H1 (cell line): ENCODE measurements at regions not wholly inside any gene's neighbourhood (a gene's known extent, or its start where the extent isn't known, plus 50 kb on each side); places are given as distances from the start of the nearest gene placed in this dataset.

ENCODE experiments used
- BRCA1 ChIP-seq: IDR thresholded peaks from 2 replicates; pipeline ENCODE4 v1.6.1; 2012; ENCODE audit warnings: low read depth, low read length, improper control_type of control experiment
- CHD7 ChIP-seq: fragments of 300-600 bp; sonication (generic); IDR thresholded peaks from 2 replicates; pipeline ENCODE4 v1.7.1; 2012; ENCODE audit warnings: low read length, moderate library complexity, mild to moderate bottlenecking, inconsistent platforms; ENCODE audit not compliant: insufficient replicate concordance
- GABPA ChIP-seq: IDR thresholded peaks from 2 replicates; pipeline ENCODE4 v1.6.1; 2011; ENCODE audit warnings: mild to moderate bottlenecking, low read length, moderate library complexity, borderline replicate concordance; ENCODE audit not compliant: insufficient read depth
- KDM4A ChIP-seq: IDR thresholded peaks from one replicate; pipeline ENCODE4 v1.7.1; 2012; ENCODE audit warnings: low read depth, mild to moderate bottlenecking, moderate library complexity, low read length, inconsistent platforms; ENCODE audit not compliant: severe bottlenecking
- POLR2AphosphoS5 ChIP-seq: IDR thresholded peaks from 2 replicates; pipeline ENCODE4 v1.6.1; 2011; ENCODE audit warnings: low read depth, low read length
- RFX5 ChIP-seq: IDR thresholded peaks from 2 replicates; pipeline ENCODE4 v1.6.1; 2011; ENCODE audit warnings: low read depth, low read length, improper control_type of control experiment, borderline replicate concordance
- SIX5 ChIP-seq: IDR thresholded peaks from 2 replicates; pipeline ENCODE4 v1.6.1; 2011; ENCODE audit warnings: mild to moderate bottlenecking, low read depth, low read length
- TAF1 ChIP-seq: IDR thresholded peaks from 2 replicates; pipeline ENCODE4 v1.6.1; 2011; ENCODE audit warnings: mild to moderate bottlenecking, low read depth, low read length
- TCF12 ChIP-seq: IDR thresholded peaks from 2 replicates; pipeline ENCODE4 v1.6.1; 2011; ENCODE audit warnings: low read depth, mild to moderate bottlenecking, low read length

DNA sequence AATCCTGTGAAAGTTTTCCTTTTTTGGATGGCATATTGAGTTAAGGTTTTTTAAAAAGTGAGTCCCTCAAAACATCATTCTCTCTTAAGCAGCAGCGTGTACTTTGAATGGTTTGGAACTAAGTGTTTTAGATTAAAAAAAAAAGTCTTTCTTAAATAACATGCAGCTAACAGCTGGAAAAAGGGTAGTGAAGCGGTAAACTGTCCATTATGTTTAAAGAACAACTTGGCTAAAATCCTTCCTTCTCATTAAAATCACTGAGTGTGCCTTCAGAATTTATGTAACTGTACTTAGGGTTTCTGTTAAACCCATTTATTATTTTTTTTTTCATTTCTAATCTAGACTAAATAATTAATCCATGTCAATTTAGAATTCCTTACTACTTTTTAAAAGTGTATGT, 254.2 kb upstream of the ADAMTS5 start (continued):
- TF ChIP-seq CHD7 (no peak), TAF1 (no peak), BRCA1 (no peak), SIX5 (no peak), TCF12 (no peak), RFX5 (no peak), POLR2AphosphoS5 (no peak), KDM4A (no peak), GABPA (no peak)
